Keratinocyte (primary cell): ENCODE measurements at regions not wholly inside any gene's neighbourhood (a gene's known extent, or its start where the extent isn't known, plus 50 kb on each side); places are given as distances from the start of the nearest gene placed in this dataset.

Experiments used
- DNase-seq: peaks from one replicate; pipeline ENCODE4 v3.0.0-alpha.2; 2011; ENCODE audit warnings: low read depth, missing footprints, low spot score
- FAIRE-seq: peaks from 2 replicates; lab custom pipeline; 2011; peaks lifted over from hg19 to GRCh38; lab: Jason Lieb, UNC
- H2AFZ ChIP-seq: 2 replicates; pipeline ENCODE4 v1.6.0; 2012; ENCODE audit warnings: low read length, control low read depth, inconsistent platforms; ENCODE audit not compliant: control insufficient read depth
- H3K27ac ChIP-seq: 2 replicates; pipeline ENCODE4 v1.5.1; 2011; ENCODE audit warnings: low read length; ENCODE audit not compliant: control insufficient read depth, insufficient read depth
- H3K27me3 ChIP-seq: 3 replicates; pipeline ENCODE4 v1.6.0; 2011; ENCODE audit warnings: low read length; ENCODE audit not compliant: control insufficient read depth, insufficient read depth; ENCODE audit errors: extremely low read depth
- H3K36me3 ChIP-seq, 2 experiments: 2 replicates in 1 of 2; 3 replicates in 1 of 2; pipeline ENCODE4 v1.5.1; 2011; ENCODE audit warnings: low read length in 2 of 2, mild to moderate bottlenecking in 1 of 2; ENCODE audit not compliant: control insufficient read depth in 2 of 2, insufficient read depth in 2 of 2; ENCODE audit errors: extremely low read depth in 1 of 2
- H3K4me1 ChIP-seq: 3 replicates; pipeline ENCODE4 v1.5.1; 2011; ENCODE audit warnings: low read length; ENCODE audit not compliant: control insufficient read depth, insufficient read depth; ENCODE audit errors: extremely low read depth
- H3K4me2 ChIP-seq: 3 replicates; pipeline ENCODE4 v1.6.0; 2011; ENCODE audit warnings: low read depth, low read length; ENCODE audit not compliant: control insufficient read depth, insufficient read depth; ENCODE audit errors: extremely low read depth
- H3K4me3 ChIP-seq, 3 experiments: fragments of 200-600 bp in 1 of 3; sonication (generic) in 1 of 3; 2 replicates in 2 of 3; 3 replicates in 1 of 3; pipeline ENCODE4 v1.5.1; 2011 to 2016; ENCODE audit warnings: low read length in 3 of 3, mild to moderate bottlenecking in 3 of 3, control low read depth in 2 of 3, inconsistent platforms in 1 of 3, low read depth in 1 of 3, mixed read lengths in 1 of 3, mixed run types in 1 of 3, moderate library complexity in 1 of 3; ENCODE audit not compliant: control insufficient read depth in 2 of 3, insufficient read depth in 2 of 3; ENCODE audit errors: extremely low read depth in 1 of 3
- H3K79me2 ChIP-seq: 2 replicates; pipeline ENCODE4 v1.6.0; 2012; ENCODE audit warnings: low read length; ENCODE audit not compliant: control insufficient read depth, insufficient read depth
- H3K9ac ChIP-seq: 3 replicates; pipeline ENCODE4 v1.6.0; 2011; ENCODE audit warnings: low read length; ENCODE audit not compliant: control insufficient read depth, insufficient read depth; ENCODE audit errors: extremely low read depth
- H3K9me1 ChIP-seq: 3 replicates; pipeline ENCODE4 v1.6.0; 2011; ENCODE audit warnings: low read length; ENCODE audit not compliant: control insufficient read depth, insufficient read depth; ENCODE audit errors: extremely low read depth
- H3K9me3 ChIP-seq: 2 replicates; pipeline ENCODE4 v1.5.1; 2012; ENCODE audit warnings: low read depth, low read length; ENCODE audit not compliant: control insufficient read depth
- H4K20me1 ChIP-seq: 3 replicates; pipeline ENCODE4 v1.6.0; 2011; ENCODE audit warnings: low read length; ENCODE audit not compliant: control insufficient read depth, insufficient read depth; ENCODE audit errors: extremely low read depth
- CTCF ChIP-seq, 3 experiments: IDR thresholded peaks in 1 of 3; conservative IDR thresholded peaks in 1 of 3; optimal IDR thresholded peaks in 1 of 3; 2 replicates in 2 of 3; 3 replicates in 1 of 3; pipeline versions ENCODE3 to v1.5.1; 2011; ENCODE audit warnings: low read length in 3 of 3, mild to moderate bottlenecking in 3 of 3, moderate library complexity in 2 of 3, control low read depth in 1 of 3, inconsistent platforms in 1 of 3; ENCODE audit not compliant: insufficient read depth in 2 of 3; ENCODE audit errors: extremely low read depth in 1 of 3
- EZH2 ChIP-seq: IDR thresholded peaks from one replicate; pipeline ENCODE4 v1.6.1; 2012; ENCODE audit warnings: inconsistent platforms, mild to moderate bottlenecking, low read length, moderate library complexity
- dilution Hi-C: fragments of 300-500 bp; cut with MboI; formaldehyde crosslinking; loops from one replicate; pipeline ENCODE4 v1.7.0; 2020; ENCODE audit warnings: low sequenced_read_pairs; ENCODE audit not compliant: extremely low pct_ligation_motif_present

GRCh38 chr13:85520445-85520844 is 278.8 kb downstream of the SLITRK6 start:
- Histone ChIP-seq H3K9me1 (no peaks in the 10 kb centered on the region), H4K20me1 (no peaks in the 10 kb centered on the region), H3K4me1 (no peaks in the 10 kb centered on the region), H3K4me2 (no peak overlapping the region), H3K4me3 (no peak overlapping the region), H3K9ac (no peak overlapping the region), H3K9me3 (peaks cover 4% of the 10 kb centered on the region), H2AFZ (no peak overlapping the region), H3K79me2 (no peaks in the 10 kb centered on the region), H3K27ac (no peak overlapping the region), H3K36me3 (no peaks in the 10 kb centered on the region), H3K27me3 (no peaks in the 10 kb centered on the region)
- FAIRE-seq (no peak), DNase-seq (no peak)
- TF ChIP-seq CTCF (optimal IDR thresholded peaks at IDR 0.05 in 1 of 3, IDR thresholded peaks at IDR 0.05 in 1 of 3, conservative IDR thresholded peaks at IDR 0.05 in 1 of 3; ENCODE audit: extremely low read depth in 1 of 3, insufficient read depth in 2 of 3, low read length in 3 of 3) (no peak), EZH2 (no peak)
- dilution Hi-C loops, result no loop called here

GRCh38 chr13:85519363-85519762 is 279.9 kb downstream of the SLITRK6 start:
- Histone ChIP-seq H3K4me3 (no peak overlapping the region), H3K9ac (no peak overlapping the region), H3K27me3 (no peaks in the 10 kb centered on the region), H4K20me1 (no peaks in the 10 kb centered on the region), H2AFZ (no peak overlapping the region), H3K4me1 (no peaks in the 10 kb centered on the region), H3K4me2 (no peak overlapping the region), H3K79me2 (no peaks in the 10 kb centered on the region), H3K9me3 (peaks cover 4% of the 10 kb centered on the region), H3K9me1 (no peaks in the 10 kb centered on the region), H3K36me3 (no peaks in the 10 kb centered on the region), H3K27ac (no peak overlapping the region)
- DNase-seq (no peak), FAIRE-seq (no peak)
- dilution Hi-C loops, result no loop called here
- no peak for TF ChIP-seq CTCF (optimal IDR thresholded peaks at IDR 0.05 in 1 of 3, IDR thresholded peaks at IDR 0.05 in 1 of 3, conservative IDR thresholded peaks at IDR 0.05 in 1 of 3; ENCODE audit: extremely low read depth in 1 of 3, insufficient read depth in 2 of 3, low read length in 3 of 3)
- TF ChIP-seq EZH2, result no peak
